ENCODE measurements at regions not wholly inside any gene's neighbourhood (a gene's known extent, or its start where the extent isn't known, plus 50 kb on each side); places are given as distances from the start of the nearest gene placed in this dataset.

- no peak for TF ChIP-seq CTCF (conservative IDR thresholded peaks at IDR 0.05; ENCODE audit: low read depth, low read length)
- no peak for DNase-seq (ENCODE audit: low read depth)
- H3K4me3 ChIP-seq (ENCODE audit: low read depth, low read length), result no peak overlapping the region
Measured at GRCh38 chr1:30312226-30312625, 411.2 kb downstream of the MATN1 start.

GRCh38 chr1:30311749-30312148 lies 411.6 kb downstream of the MATN1 start:
- TF ChIP-seq CTCF (conservative IDR thresholded peaks at IDR 0.05; ENCODE audit: low read depth, low read length), result no peak
- DNase-seq (ENCODE audit: low read depth), result no peak
- H3K4me3 ChIP-seq (ENCODE audit: low read depth, low read length), result no peak overlapping the region

- DNase-seq (ENCODE audit: low read depth), result no peak
- no peak for TF ChIP-seq CTCF (conservative IDR thresholded peaks at IDR 0.05; ENCODE audit: low read depth, low read length)
- no peak overlapping the region for H3K4me3 ChIP-seq (ENCODE audit: low read depth, low read length)
Measured at GRCh38 chr1:30310966-30311742, 412.2 kb downstream of the MATN1 start.

GRCh38 chr1:30307182-30307581 lies 416.2 kb downstream of the MATN1 start:
- no peak for DNase-seq (ENCODE audit: low read depth)
- TF ChIP-seq CTCF (conservative IDR thresholded peaks at IDR 0.05; ENCODE audit: low read depth, low read length), result no peak
- no peak overlapping the region for H3K4me3 ChIP-seq (ENCODE audit: low read depth, low read length)

- no peak for TF ChIP-seq CTCF (conservative IDR thresholded peaks at IDR 0.05; ENCODE audit: low read depth, low read length)
- H3K4me3 ChIP-seq (ENCODE audit: low read depth, low read length), result no peak overlapping the region
- no peak for DNase-seq (ENCODE audit: low read depth)
Measured at GRCh38 chr1:30305519-30305918, 417.9 kb downstream of the MATN1 start.

- no peak for TF ChIP-seq CTCF (conservative IDR thresholded peaks at IDR 0.05; ENCODE audit: low read depth, low read length)
- H3K4me3 ChIP-seq (ENCODE audit: low read depth, low read length), result no peak overlapping the region
- no peak for DNase-seq (ENCODE audit: low read depth)
Measured at GRCh38 chr1:30305061-30305460, 418.3 kb downstream of the MATN1 start.

- TF ChIP-seq CTCF (conservative IDR thresholded peaks at IDR 0.05; ENCODE audit: low read depth, low read length), result no peak
- no peak for DNase-seq (ENCODE audit: low read depth)
- no peak overlapping the region for H3K4me3 ChIP-seq (ENCODE audit: low read depth, low read length)
Measured at GRCh38 chr1:30304080-30304479, 419.3 kb downstream of the MATN1 start.

Data from choroid plexus epithelial cell (primary cell).